Mesodermal cell (in vitro differentiated cells): ENCODE measurements at regions not wholly inside any gene's neighbourhood (a gene's known extent, or its start where the extent isn't known, plus 50 kb on each side); places are given as distances from the start of the nearest gene placed in this dataset.

ENCODE experiments used
- H3K27ac ChIP-seq: 2 replicates; pipeline ENCODE4 v1.7.0; 2013; ENCODE audit warnings: mild to moderate bottlenecking, low read depth, low read length, moderate library complexity; ENCODE audit not compliant: severe bottlenecking
- H3K36me3 ChIP-seq: 2 replicates; pipeline ENCODE4 v1.7.1; 2013; ENCODE audit warnings: mild to moderate bottlenecking, low read length, moderate library complexity; ENCODE audit not compliant: control insufficient read depth, insufficient read depth
- H3K4me1 ChIP-seq: one replicate; pipeline ENCODE4 v1.7.1; 2013; ENCODE audit warnings: mild to moderate bottlenecking, low read length; ENCODE audit not compliant: insufficient read depth, control insufficient read depth, poor library complexity, severe bottlenecking
- H3K4me3 ChIP-seq: 2 replicates; pipeline ENCODE4 v1.7.0; 2013; ENCODE audit warnings: low read length, control low read depth, mild to moderate bottlenecking; ENCODE audit not compliant: insufficient read depth, poor library complexity, severe bottlenecking; ENCODE audit errors: extremely low read depth
- H3K9me3 ChIP-seq: 2 replicates; pipeline ENCODE4 v1.7.1; 2013; ENCODE audit warnings: mild to moderate bottlenecking, low read length, moderate library complexity; ENCODE audit not compliant: control insufficient read depth
- WGBS, 2 experiments: methylation state at CpG; one replicate each; pipeline ENCODE4 v1.1.5; 2013; ENCODE audit warnings: missing lambda C conversion rate in 2 of 2; ENCODE audit not compliant: insufficient coverage in 2 of 2; 5-methylcytosine and 5-hydroxymethylcytosine counted together

DNA sequence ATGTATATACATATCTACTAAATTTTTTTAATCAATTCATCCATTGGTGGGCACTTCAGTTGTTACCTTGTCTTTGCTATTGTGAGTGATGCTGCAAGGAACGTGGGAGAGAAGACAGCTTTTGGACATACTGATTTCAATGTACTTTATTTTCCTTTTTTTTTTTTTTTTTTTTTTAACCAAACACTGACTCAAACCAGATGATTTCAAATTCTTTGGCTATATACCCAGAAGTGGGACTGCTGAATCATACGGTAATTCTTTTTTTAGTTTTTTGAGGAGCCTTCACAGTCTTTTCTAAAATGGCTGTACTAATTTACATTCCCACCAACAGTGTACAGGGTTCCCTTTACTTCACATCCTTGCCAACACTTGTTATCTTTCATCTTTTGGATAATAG is 204.7 kb downstream of the INSIG2 start:
- WGBS, 2 experiments = no CpG with 5 or more reads among the region's 2 CpGs
- Histone ChIP-seq H3K4me1 (no peaks in the 10 kb centered on the region), H3K9me3 (no peaks in the 10 kb centered on the region), H3K4me3 (no peak overlapping the region), H3K36me3 (no peaks in the 10 kb centered on the region), H3K27ac (no peak overlapping the region)

DNA sequence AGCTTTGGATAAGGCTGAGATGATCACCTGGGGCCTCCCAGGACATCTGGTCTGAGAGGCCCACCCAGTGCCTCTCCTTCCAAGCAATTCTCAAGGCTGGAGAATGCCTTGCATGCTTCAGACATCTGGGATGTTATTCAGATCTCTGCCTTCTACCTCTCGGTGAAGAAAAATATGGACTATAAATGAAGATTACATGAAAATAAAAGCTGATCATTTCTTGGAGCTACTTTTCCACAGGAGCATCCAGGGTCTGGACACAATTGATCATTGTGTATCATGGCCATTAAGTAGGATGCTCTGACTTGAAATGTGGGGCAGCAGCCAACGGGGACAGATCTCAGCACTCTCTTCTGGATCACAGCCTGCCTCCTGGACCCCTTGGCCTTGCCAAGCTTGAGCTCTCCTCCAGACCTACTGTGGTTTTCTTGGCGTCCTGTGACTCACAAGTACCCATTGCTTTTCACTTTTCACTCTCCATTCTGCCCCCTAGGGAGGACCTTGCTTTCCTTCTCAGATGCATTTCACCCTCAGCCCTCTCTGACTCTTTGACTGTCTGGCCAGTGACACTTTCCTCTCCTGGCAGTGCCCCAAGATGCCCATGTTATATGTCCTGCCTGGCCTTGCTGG is 203.1 kb downstream of the INSIG2 start:
- Histone ChIP-seq H3K9me3 (no peaks in the 10 kb centered on the region), H3K4me1 (no peaks in the 10 kb centered on the region), H3K4me3 (no peak overlapping the region), H3K27ac (no peak overlapping the region), H3K36me3 (no peaks in the 10 kb centered on the region)
- whole genome bisulfite sequencing, 2 experiments = 57 to 78% methylated on average over 2 of the region's 3 CpGs

DNA sequence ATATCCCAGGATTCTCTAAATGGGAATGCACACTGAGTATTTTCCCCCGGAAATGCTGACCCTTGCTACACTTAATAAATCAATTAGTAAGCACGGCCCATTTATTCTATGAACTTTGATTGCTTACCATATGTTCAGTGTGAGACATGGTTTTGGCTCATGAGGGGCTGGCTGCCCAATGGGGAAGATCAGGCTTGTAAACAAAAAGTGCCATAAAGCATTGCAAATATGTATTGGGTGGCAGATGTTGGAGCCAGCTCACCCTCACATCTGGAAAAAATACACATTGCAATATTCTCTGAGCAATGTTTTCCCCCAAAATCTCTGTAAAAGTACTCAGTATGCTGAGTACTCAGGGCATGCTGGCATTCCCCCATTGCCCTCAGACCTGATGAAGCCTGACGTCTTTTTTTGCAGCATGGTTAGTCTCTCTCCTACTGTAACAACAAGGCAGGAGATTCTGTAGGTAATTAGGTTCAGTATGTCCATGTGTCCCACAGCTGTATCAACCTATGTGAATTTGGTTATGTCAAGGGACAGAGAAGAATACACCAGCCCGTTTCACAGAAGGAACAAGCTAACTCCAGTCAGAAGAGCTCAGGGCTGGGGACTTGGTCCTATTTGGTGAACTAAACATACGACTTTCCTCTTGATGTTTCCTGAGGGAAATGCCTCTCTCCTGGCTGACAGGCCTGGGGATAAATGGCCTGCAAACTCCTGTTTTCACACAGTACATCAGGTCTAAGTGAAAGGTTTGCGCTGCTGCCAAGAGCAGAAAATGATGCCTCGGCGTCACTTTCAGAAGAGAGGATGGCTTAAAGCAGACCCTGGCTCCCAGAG is 202.4 kb downstream of the INSIG2 start:
- Histone ChIP-seq H3K9me3 (no peaks in the 10 kb centered on the region), H3K4me3 (no peak overlapping the region), H3K27ac (no peak overlapping the region), H3K4me1 (no peaks in the 10 kb centered on the region), H3K36me3 (no peaks in the 10 kb centered on the region)
- 91% methylated on average over 5 of the region's 8 CpGs for WGBS, 2 experiments

DNA sequence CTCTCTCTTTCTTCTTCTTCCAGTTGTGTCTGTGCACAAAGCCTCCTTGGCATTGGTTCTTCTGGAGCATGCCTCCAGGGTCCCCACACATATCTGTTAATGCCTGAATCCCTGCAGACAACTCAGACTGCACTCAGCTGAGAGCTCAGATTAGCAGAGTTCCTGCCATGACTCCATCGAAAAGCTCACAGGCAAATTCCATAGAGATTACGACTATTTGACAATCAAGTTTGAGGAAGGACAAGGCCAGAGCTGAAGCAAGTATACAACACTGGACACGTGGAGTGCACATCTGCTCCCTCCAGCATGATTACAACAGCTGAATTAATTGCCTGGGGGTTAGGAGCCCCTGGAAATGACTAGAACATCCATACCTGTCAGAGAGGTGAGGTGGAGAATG is 190.7 kb downstream of the INSIG2 start:
- 79% methylated on average over 3 of the region's 3 CpGs for WGBS, 2 experiments
- no peaks in the 10 kb centered on the region for H3K36me3 ChIP-seq
- no peaks in the 10 kb centered on the region for H3K4me1 ChIP-seq
- no peak overlapping the region for H3K27ac ChIP-seq
- H3K9me3 ChIP-seq = no peaks in the 10 kb centered on the region
- no peak overlapping the region for H3K4me3 ChIP-seq

DNA sequence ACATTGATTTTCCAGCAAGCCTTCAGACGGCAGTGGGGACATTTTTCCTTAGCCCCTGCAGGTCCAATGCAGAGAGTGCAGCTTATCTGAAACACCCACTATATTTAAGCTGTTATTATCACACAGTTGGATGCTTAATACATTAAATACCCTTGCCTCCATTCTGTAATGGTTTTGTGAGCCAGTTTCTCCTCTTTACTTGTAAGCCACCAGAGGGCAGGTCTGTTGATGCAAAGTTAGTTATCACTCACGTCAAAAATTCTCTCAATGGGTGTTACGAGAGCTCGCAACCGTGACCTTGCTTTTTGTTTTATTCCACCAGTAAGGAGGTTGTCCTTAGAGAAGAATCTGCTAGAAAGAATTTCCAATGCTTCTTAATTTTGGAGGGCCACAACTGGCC is 189.8 kb downstream of the INSIG2 start:
- WGBS, 2 experiments = 81 to 93% methylated on average over 3 to 5 of the region's 5 CpGs
- no peak overlapping the region for H3K27ac ChIP-seq
- H3K9me3 ChIP-seq = no peaks in the 10 kb centered on the region
- H3K4me3 ChIP-seq = no peak overlapping the region
- no peaks in the 10 kb centered on the region for H3K4me1 ChIP-seq
- H3K36me3 ChIP-seq = no peaks in the 10 kb centered on the region

DNA sequence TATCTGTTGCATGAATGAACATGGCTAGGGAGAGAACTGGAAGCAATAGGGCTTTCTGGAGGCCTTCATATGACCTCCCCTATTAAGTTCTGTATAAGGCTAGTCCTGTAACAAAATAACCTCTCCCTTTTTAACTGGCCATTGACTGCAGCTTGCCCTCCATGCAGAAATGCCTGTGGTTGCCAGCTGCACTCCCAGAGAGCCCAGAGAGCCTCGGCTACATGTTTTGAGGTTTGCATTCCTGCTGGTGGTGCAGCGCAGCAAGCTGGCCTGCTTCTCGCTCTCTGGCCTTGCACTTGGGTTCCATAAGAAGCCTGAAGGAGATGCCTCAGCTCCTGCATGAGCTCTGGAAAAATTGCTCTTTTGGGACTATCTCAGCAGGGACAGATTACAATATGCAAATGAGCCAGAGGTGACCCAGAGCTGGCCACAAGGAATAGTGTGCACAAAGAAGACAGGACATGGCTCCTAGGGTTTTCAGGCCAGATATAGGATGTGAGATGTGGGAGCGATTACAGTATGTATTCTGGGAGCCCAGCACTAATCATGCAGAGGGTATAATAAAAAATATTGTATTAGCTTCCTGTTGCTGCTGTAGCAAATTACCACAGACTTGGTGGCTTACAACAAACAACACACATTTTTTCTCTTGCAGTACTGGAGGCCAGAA is 186.7 kb downstream of the INSIG2 start:
- 82 to 87% methylated on average over 3 of the region's 4 CpGs for WGBS, 2 experiments
- Histone ChIP-seq H3K4me1 (no peaks in the 10 kb centered on the region), H3K36me3 (no peaks in the 10 kb centered on the region), H3K27ac (no peak overlapping the region), H3K9me3 (no peaks in the 10 kb centered on the region), H3K4me3 (no peak overlapping the region)

DNA sequence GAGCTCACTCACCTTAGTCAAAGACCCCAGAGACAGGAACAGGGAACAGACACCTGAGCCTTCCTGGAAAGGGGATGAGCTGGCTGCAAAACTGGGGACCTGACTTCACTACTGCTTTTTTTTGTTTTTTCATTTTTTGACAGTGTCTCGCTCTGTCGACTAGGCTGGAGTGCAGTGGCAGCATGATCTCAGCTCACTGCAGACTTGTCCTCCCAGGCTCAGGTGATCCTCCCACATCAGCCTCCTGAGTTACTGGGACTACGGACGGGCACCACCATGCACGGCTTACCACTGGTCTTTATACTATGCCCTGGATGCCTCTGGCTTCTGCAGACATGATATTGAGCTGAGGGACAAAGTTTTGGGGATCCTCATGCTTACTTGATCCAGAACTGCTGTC is 184.1 kb downstream of the INSIG2 start:
- Histone ChIP-seq H3K4me1 (no peaks in the 10 kb centered on the region), H3K4me3 (no peak overlapping the region)
- WGBS, 2 experiments = 60 to 68% methylated on average over 3 to 5 of the region's 5 CpGs

DNA sequence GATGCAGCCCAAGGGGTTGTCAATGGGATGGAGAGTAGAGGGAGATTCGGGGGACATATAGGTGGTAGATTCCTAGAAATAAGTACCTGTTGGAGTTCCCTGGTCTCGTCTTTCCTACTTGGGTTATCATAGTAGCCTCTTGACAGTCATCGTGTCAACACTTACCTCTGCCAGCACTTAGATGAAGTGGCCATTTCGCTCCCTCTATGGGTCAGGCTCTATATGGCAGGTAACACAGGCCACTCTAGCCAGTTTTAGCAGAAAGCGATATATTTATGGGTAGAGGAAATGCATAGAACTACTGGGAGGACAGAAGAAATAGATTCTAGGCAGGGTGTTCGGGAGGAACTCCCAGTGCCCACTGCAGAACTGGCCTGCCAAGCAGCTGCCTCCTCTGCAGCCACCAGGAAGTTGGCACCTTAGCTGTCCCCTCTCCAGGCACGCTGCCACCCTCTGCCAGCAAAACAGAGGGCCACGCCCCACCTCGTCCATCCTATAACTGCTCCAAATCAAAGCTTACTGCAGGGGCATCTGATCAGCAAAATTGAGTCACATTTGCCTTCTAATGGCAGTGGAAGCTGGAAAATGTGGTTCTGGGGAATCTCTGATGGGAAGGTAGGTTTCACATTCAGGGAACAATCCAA is 181.3 kb downstream of the INSIG2 start:
- Histone ChIP-seq H3K4me3 (no peak overlapping the region), H3K4me1 (no peaks in the 10 kb centered on the region), H3K36me3 (no peaks in the 10 kb centered on the region), H3K9me3 (no peaks in the 10 kb centered on the region), H3K27ac (no peak overlapping the region)
- WGBS, 2 experiments = 85 to 89% methylated on average over 5 to 6 of the region's 9 CpGs

More for the DNA sequence above, 184.1 kb downstream of the INSIG2 start:
- Histone ChIP-seq H3K9me3 (no peaks in the 10 kb centered on the region), H3K27ac (no peak overlapping the region), H3K36me3 (no peaks in the 10 kb centered on the region)

DNA sequence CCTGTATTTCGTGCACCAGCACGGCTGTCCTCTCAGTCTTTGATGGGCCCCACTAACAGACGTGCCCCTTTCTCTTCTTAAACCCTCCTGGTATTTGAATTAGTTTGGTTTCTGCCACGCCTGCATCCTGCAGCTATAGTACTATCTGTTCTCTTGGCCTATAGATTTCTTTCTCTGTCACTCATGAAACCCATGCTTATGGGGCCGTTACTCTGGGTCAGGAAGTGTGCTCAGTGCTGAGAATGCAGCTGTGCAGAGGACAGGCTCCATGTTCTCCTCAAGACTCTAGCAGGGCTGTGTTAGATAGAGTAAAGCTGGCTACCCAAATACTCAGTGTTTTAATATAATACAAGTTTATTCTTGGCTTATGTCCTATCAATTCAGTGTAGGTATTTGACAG is 180.0 kb downstream of the INSIG2 start:
- Histone ChIP-seq H3K36me3 (no peaks in the 10 kb centered on the region), H3K9me3 (no peaks in the 10 kb centered on the region), H3K4me3 (no peak overlapping the region), H3K4me1 (no peaks in the 10 kb centered on the region), H3K27ac (no peak overlapping the region)
- 77 to 93% methylated on average over 3 to 4 of the region's 5 CpGs for WGBS, 2 experiments

DNA sequence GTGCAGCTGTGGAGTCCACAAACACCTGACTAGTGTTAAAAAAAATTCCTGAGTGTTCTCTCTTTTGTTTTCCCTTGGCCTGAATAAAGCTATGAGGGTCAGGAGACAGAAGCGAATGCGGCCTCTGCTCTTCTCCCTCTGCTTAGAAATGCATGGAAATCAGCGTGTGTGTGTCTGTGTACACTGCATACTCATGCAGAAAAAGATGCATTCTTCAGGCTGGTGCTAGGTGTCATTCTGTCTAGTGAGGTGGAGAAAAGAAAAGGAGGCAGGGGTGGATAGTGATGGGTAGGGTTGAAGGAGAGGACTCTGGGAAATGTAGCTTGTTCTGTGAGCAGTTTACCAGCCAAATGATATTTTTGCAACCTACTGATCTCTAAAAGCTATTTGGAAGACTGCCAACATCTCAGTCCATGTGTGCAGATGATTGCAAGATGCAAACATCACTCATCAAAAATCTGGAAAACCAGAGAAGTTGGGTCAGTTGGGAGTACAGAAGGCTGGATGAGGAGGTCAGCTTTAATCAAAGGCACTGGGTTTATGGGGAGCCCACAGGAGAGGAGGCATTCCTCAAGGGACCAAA is 177.7 kb downstream of the INSIG2 start:
- 87 to 100% methylated on average over 2 of the region's 3 CpGs for WGBS, 2 experiments
- H3K9me3 ChIP-seq = no peaks in the 10 kb centered on the region
- no peak overlapping the region for H3K27ac ChIP-seq
- H3K4me1 ChIP-seq = no peaks in the 10 kb centered on the region
- no peak overlapping the region for H3K4me3 ChIP-seq
- H3K36me3 ChIP-seq = no peaks in the 10 kb centered on the region
